Heart left ventricle (tissue), 16 donors: ENCODE measurements at regions not wholly inside any gene's neighbourhood (a gene's known extent, or its start where the extent isn't known, plus 50 kb on each side); places are given as distances from the start of the nearest gene placed in this dataset.

Experiments
- ATAC-seq, 4 donors: fragments of 200-7000 bp; cut with Tn5 transposase; one replicate each; pipeline ENCODE4 v1.9.1; 2020 to 2022; ENCODE audit warnings: moderate library complexity in 4 of 4, mild to moderate bottlenecking in 3 of 4, moderate number of reproducible peaks in 1 of 4
- DNase-seq, 5 donors: peaks; one replicate each; pipeline ENCODE4 v3.0.0-alpha.2; 2020
- H3K27ac ChIP-seq, 12 donors: fragments of 200-600 bp; sonication (generic) in 4 of 12; one replicate each; pipeline versions ENCODE4 v1.5.0 to v1.8.0; 2016 to 2022; ENCODE audit warnings: mild to moderate bottlenecking in 2 of 12
- H3K27me3 ChIP-seq, 9 donors: fragments of 200-600 bp; sonication (generic) in 2 of 9; one replicate each; pipeline versions ENCODE4 v1.5.1 to v1.8.0; 2016 to 2022; ENCODE audit warnings: mild to moderate bottlenecking in 3 of 9
- H3K36me3 ChIP-seq, 9 donors: fragments of 200-600 bp; sonication (generic) in 2 of 9; one replicate each; pipeline versions ENCODE4 v1.5.0 to v1.8.0; 2018 to 2022; ENCODE audit warnings: mild to moderate bottlenecking in 2 of 9
- H3K4me1 ChIP-seq, 12 donors: fragments of 200-600 bp; sonication (generic) in 4 of 12; one replicate each; pipeline versions ENCODE4 v1.5.0 to v1.8.0; 2016 to 2022; ENCODE audit warnings: mild to moderate bottlenecking in 3 of 12
- H3K4me3 ChIP-seq, 12 donors: fragments of 200-600 bp; sonication (generic) in 4 of 12; one replicate each; pipeline versions ENCODE4 v1.5.0 to v1.8.0; 2017 to 2022; ENCODE audit warnings: mild to moderate bottlenecking in 9 of 12, moderate library complexity in 4 of 12
- H3K9me3 ChIP-seq, 12 donors: fragments of 200-600 bp; sonication (generic) in 4 of 12; one replicate each; pipeline versions ENCODE4 v1.5.0 to v1.8.0; 2016 to 2022; ENCODE audit warnings: mild to moderate bottlenecking in 1 of 12
- POLR2A ChIP-seq, 2 donors: fragments of 450-650 bp; IDR thresholded peaks; one replicate each; pipeline ENCODE4 v1.6.1; 2017; ENCODE audit warnings: antibody characterized with exemption in 2 of 2, mild to moderate bottlenecking in 2 of 2, moderate library complexity in 2 of 2
- WGBS, 4 donors: extraction: QIAGEN DNeasy Blood & Tissue Kit in 2 of 4; methylation state at CpG; one replicate each; pipeline versions ENCODE4 v1.1.5 to v1.1.7; 2013 to 2018; 5-methylcytosine and 5-hydroxymethylcytosine counted together
- intact Hi-C, 10 donors: fragments of 100-400 bp; cut with DNase I; formaldehyde crosslinking; loops; one replicate each; pipeline versions ENCODE4 v1.11.1 to v1.14.2; 2022
- TF ChIP-seq, protein P1 (sequence below), 12 donors: fragments of 200-600 bp; sonication (generic) in 4 of 12; IDR thresholded peaks; one replicate each; pipeline versions ENCODE4 v1.5.0 to v1.8.0; 2018 to 2022; ENCODE audit warnings: antibody characterized with exemption in 12 of 12, mild to moderate bottlenecking in 5 of 12
- donor health status: ischemic (EF 13 %, LVEDD 7.1; RV severe dilation, severe dysfunction).
- donor health status: healthy with polysubstance abuse.
- donor health status: DM: no; HTN: yes; CAD: no.
- donor health status: DM: no; HTN: no; CAD: no.
- donor health status: ischemic (EF 25% LVEDD 6.9; RV normal size, moderate dysfunction).
- donor health status: ischemic (EF 25% LVEDD 5.7; RV mildly dilated, moderate dysfunction).
- donor health status: healthy.
- donor health status: DM: yes; HTN: yes; CAD: no.
- donor health status: ischemic (EF 35%, LVEDD 5.7; RV mildly dilated, moderate dysfunction).
- donor health status: nonischemic (EF 11% LVEDD 7.7; RV severe dilation, severe dysfunction).
- donor health status: DM: yes; HTN: yes; CAD: no.
- donor health status: PGD.
- donor health status: ischemic (EF 29% LVEDD 5.4; RV normal size, mild dysfunction).
- donor health status: nonischemic (EF 23%, LVEDD 6.1; RV moderate dilation, normal function).

GRCh38 chr7:130867039-130867438 is 133.0 kb upstream of the KLF14 start:
- H3K9me3 ChIP-seq, result peaks cover 0 to 7% (median 0%) of the 10 kb centered on the region in 12 donors
- peaks cover 0 to 15% (median 0%) of the 10 kb centered on the region in 12 donors for H3K4me1 ChIP-seq
- intact Hi-C loops, result no loop called here
- TF ChIP-seq POLR2A (IDR thresholded peaks at IDR 0.05), result no peak
- TF ChIP-seq, protein P1, sequence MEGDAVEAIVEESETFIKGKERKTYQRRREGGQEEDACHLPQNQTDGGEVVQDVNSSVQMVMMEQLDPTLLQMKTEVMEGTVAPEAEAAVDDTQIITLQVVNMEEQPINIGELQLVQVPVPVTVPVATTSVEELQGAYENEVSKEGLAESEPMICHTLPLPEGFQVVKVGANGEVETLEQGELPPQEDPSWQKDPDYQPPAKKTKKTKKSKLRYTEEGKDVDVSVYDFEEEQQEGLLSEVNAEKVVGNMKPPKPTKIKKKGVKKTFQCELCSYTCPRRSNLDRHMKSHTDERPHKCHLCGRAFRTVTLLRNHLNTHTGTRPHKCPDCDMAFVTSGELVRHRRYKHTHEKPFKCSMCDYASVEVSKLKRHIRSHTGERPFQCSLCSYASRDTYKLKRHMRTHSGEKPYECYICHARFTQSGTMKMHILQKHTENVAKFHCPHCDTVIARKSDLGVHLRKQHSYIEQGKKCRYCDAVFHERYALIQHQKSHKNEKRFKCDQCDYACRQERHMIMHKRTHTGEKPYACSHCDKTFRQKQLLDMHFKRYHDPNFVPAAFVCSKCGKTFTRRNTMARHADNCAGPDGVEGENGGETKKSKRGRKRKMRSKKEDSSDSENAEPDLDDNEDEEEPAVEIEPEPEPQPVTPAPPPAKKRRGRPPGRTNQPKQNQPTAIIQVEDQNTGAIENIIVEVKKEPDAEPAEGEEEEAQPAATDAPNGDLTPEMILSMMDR (IDR thresholded peaks at IDR 0.05), result no peak
- peaks cover 3 to 99% (median 89%) of the 10 kb centered on the region in 9 donors for H3K36me3 ChIP-seq
- DNase-seq (no peak), ATAC-seq (peak in 2 of 4 donors; percentile 14 to 18)
- 88 to 97% (median 94%) methylated on average over 2 of the region's 2 CpGs for WGBS, 4 donors
- peak overlapping the region in 1 of 12 donors; percentile 17 for H3K27ac ChIP-seq
- H3K27me3 ChIP-seq, result no peaks in the 10 kb centered on the region
- H3K4me3 ChIP-seq, result no peak overlapping the region

GRCh38 chr7:130867581-130868136 is 133.7 kb upstream of the KLF14 start:
- TF ChIP-seq, protein P1 (IDR thresholded peaks at IDR 0.05), result no peak
- peaks cover 0 to 15% (median 0%) of the 10 kb centered on the region in 12 donors for H3K4me1 ChIP-seq
- WGBS, 4 donors, result 26 to 47% (median 38%) methylated on average over 1 of the region's 1 CpG
- intact Hi-C loops, result no loop called here
- DNase-seq (no peak), ATAC-seq (peak in 3 of 4 donors; percentile 34 to 53 (median 37))
- H3K9me3 ChIP-seq, result peaks cover 0 to 1% (median 0%) of the 10 kb centered on the region in 12 donors
- peak overlapping the region in 1 of 12 donors; percentile 16 for H3K27ac ChIP-seq
- H3K27me3 ChIP-seq, result no peaks in the 10 kb centered on the region
- H3K36me3 ChIP-seq, result peaks cover 3 to 100% (median 91%) of the 10 kb centered on the region in 9 donors
- no peak overlapping the region for H3K4me3 ChIP-seq

- WGBS, 4 donors, result 81 to 87% (median 84%) methylated on average over 6 of the region's 6 CpGs
- ATAC-seq, result peak; percentile 16 to 45 (median 30)
Measured at GRCh38 chr7:130868139-130868538, 134.1 kb upstream of the KLF14 start.

GRCh38 chr7:130869918-130870317 is 135.9 kb upstream of the KLF14 start:
- no peaks in the 10 kb centered on the region for H3K27me3 ChIP-seq
- H3K27ac ChIP-seq, result no peak overlapping the region
- TF ChIP-seq, protein P1 (IDR thresholded peaks at IDR 0.05), result no peak
- TF ChIP-seq POLR2A (IDR thresholded peaks at IDR 0.05), result no peak
- H3K9me3 ChIP-seq, result no peaks in the 10 kb centered on the region
- H3K4me1 ChIP-seq, result peaks cover 0 to 25% (median 7%) of the 10 kb centered on the region in 12 donors
- 84 to 89% (median 88%) methylated on average over 3 of the region's 3 CpGs for WGBS, 4 donors
- DNase-seq, result no peak
- no peak for ATAC-seq
- intact Hi-C loops, result no loop called here
- no peak overlapping the region for H3K4me3 ChIP-seq
- H3K36me3 ChIP-seq, result peaks cover 3 to 94% (median 89%) of the 10 kb centered on the region in 9 donors

More at GRCh38 chr7:130868139-130868538, 134.1 kb upstream of the KLF14 start:
- TF ChIP-seq, protein P1 (IDR thresholded peaks at IDR 0.05), result no peak
- no peak for TF ChIP-seq POLR2A (IDR thresholded peaks at IDR 0.05)
- Histone ChIP-seq H3K9me3 (no peaks in the 10 kb centered on the region), H3K36me3 (peaks cover 3 to 100% (median 91%) of the 10 kb centered on the region in 9 donors), H3K4me3 (no peak overlapping the region), H3K27ac (peak overlapping the region in 1 of 12 donors; percentile 16), H3K4me1 (peaks cover 0 to 15% (median 0%) of the 10 kb centered on the region in 12 donors), H3K27me3 (no peaks in the 10 kb centered on the region)
- DNase-seq, result no peak
- intact Hi-C loops, result no loop called here
